WERI-Rb-1 (cell line): ENCODE measurements at regions not wholly inside any gene's neighbourhood (a gene's known extent, or its start where the extent isn't known, plus 50 kb on each side); places are given as distances from the start of the nearest gene placed in this dataset.

Source experiments
- DNase-seq: peaks from one replicate; pipeline ENCODE4 v3.0.0-alpha.2; 2020
- H3K27ac ChIP-seq: fragments of 250-450 bp; sonication (Bioruptor Pico); 2 replicates; pipeline ENCODE4 v1.5.1; 2020; ENCODE audit warnings: mild to moderate bottlenecking, moderate library complexity
- H3K27me3 ChIP-seq: fragments of 250-450 bp; sonication (Bioruptor Pico); 2 replicates; pipeline ENCODE4 v1.5.1; 2021; ENCODE audit warnings: mild to moderate bottlenecking, low read depth, moderate library complexity; ENCODE audit not compliant: insufficient read depth, severe bottlenecking
- H3K36me3 ChIP-seq: fragments of 250-450 bp; sonication (Bioruptor Pico); 2 replicates; pipeline ENCODE4 v1.5.1; 2020; ENCODE audit warnings: mild to moderate bottlenecking, moderate library complexity
- H3K4me3 ChIP-seq: 2 replicates; pipeline ENCODE4 v1.5.1; 2011; ENCODE audit warnings: low read depth, mild to moderate bottlenecking, control low read depth, low read length
- H3K9me3 ChIP-seq: fragments of 250-450 bp; sonication (Bioruptor Pico); 2 replicates; pipeline ENCODE4 v1.5.1; 2021; ENCODE audit warnings: mild to moderate bottlenecking, moderate library complexity; ENCODE audit not compliant: severe bottlenecking
- CTCF ChIP-seq: IDR thresholded peaks from 2 replicates; pipeline ENCODE4 v1.5.1; 2011; ENCODE audit warnings: low read depth, mild to moderate bottlenecking, control low read depth, inconsistent platforms, low read length

- H3K27ac ChIP-seq: no peak overlapping the region
- TF ChIP-seq CTCF: no peak
- no peak overlapping the region for H3K4me3 ChIP-seq
- DNase-seq: no peak
- H3K9me3 ChIP-seq: no peaks in the 10 kb centered on the region
- H3K27me3 ChIP-seq: no peaks in the 10 kb centered on the region
- no peaks in the 10 kb centered on the region for H3K36me3 ChIP-seq
Observed at GRCh38 chr5:107040907-107041306, 629.8 kb downstream of the EFNA5 start.

GRCh38 chr5:107032629-107033028 is 638.1 kb downstream of the EFNA5 start:
- H3K9me3 ChIP-seq: no peaks in the 10 kb centered on the region
- TF ChIP-seq CTCF: no peak
- H3K27me3 ChIP-seq: no peaks in the 10 kb centered on the region
- DNase-seq: no peak
- H3K36me3 ChIP-seq: no peaks in the 10 kb centered on the region
- H3K4me3 ChIP-seq: no peak overlapping the region
- H3K27ac ChIP-seq: no peak overlapping the region

- Histone ChIP-seq H3K27me3 (no peaks in the 10 kb centered on the region), H3K9me3 (no peaks in the 10 kb centered on the region), H3K36me3 (no peaks in the 10 kb centered on the region), H3K27ac (no peak overlapping the region), H3K4me3 (no peak overlapping the region)
- TF ChIP-seq CTCF: no peak
- no peak for DNase-seq
Observed at GRCh38 chr5:107028938-107029337, 641.8 kb downstream of the EFNA5 start.

- DNase-seq: no peak
- Histone ChIP-seq H3K36me3 (no peaks in the 10 kb centered on the region), H3K27ac (no peak overlapping the region), H3K4me3 (no peak overlapping the region), H3K9me3 (no peaks in the 10 kb centered on the region), H3K27me3 (no peaks in the 10 kb centered on the region)
- no peak for TF ChIP-seq CTCF
Observed at GRCh38 chr5:107025712-107026497, 644.8 kb downstream of the EFNA5 start.

GRCh38 chr5:107023732-107024131 is 647.0 kb downstream of the EFNA5 start:
- TF ChIP-seq CTCF: no peak

GRCh38 chr5:107021575-107021974 is 649.2 kb downstream of the EFNA5 start:
- no peak for DNase-seq
- Histone ChIP-seq H3K27ac (no peak overlapping the region), H3K9me3 (no peaks in the 10 kb centered on the region), H3K4me3 (no peak overlapping the region), H3K27me3 (no peaks in the 10 kb centered on the region), H3K36me3 (no peaks in the 10 kb centered on the region)
- TF ChIP-seq CTCF: no peak

More at GRCh38 chr5:107023732-107024131, 647.0 kb downstream of the EFNA5 start:
- no peak overlapping the region for H3K4me3 ChIP-seq
- no peaks in the 10 kb centered on the region for H3K27me3 ChIP-seq
- no peaks in the 10 kb centered on the region for H3K36me3 ChIP-seq
- DNase-seq: no peak
- H3K27ac ChIP-seq: no peak overlapping the region
- H3K9me3 ChIP-seq: no peaks in the 10 kb centered on the region
